Activated T-helper 17 cell treated with anti-CD3 and anti-CD28 coated beads, Interleukin-2, amount 50 U/mL, for 72 hours (primary cell): ENCODE measurements at regions not wholly inside any gene's neighbourhood (a gene's known extent, or its start where the extent isn't known, plus 50 kb on each side); places are given as distances from the start of the nearest gene placed in this dataset.

Experiments used
- ATAC-seq: fragments of 150-1000 bp; cut with Tn5 transposase; replicated peaks from 2 replicates; pipeline ENCODE4 v1.10.0; 2021; ENCODE audit warnings: mild to moderate bottlenecking, moderate library complexity
- H3K27ac Mint-ChIP-seq: one replicate; pipeline ENCODE4 v1.8.0; 2022; ENCODE audit warnings: mixed read lengths
- H3K27me3 Mint-ChIP-seq: one replicate; pipeline ENCODE4 v1.8.0; 2022; ENCODE audit warnings: mixed read lengths
- H3K36me3 Mint-ChIP-seq: one replicate; pipeline ENCODE4 v1.8.0; 2022; ENCODE audit warnings: low read depth, mild to moderate bottlenecking, mixed read lengths
- H3K4me1 Mint-ChIP-seq: one replicate; pipeline ENCODE4 v1.8.0; 2022; ENCODE audit warnings: mixed read lengths
- H3K4me3 Mint-ChIP-seq: one replicate; pipeline ENCODE4 v1.8.0; 2022; ENCODE audit warnings: mild to moderate bottlenecking, mixed read lengths
- H3K9me3 Mint-ChIP-seq: one replicate; pipeline ENCODE4 v1.8.0; 2022; ENCODE audit warnings: mixed read lengths

- H3K4me3 Mint-ChIP-seq, result no peak overlapping the region
- no peaks in the 10 kb centered on the region for H3K36me3 Mint-ChIP-seq
- no peak for ATAC-seq
- peaks cover 3% of the 10 kb centered on the region for H3K27me3 Mint-ChIP-seq
- no peak overlapping the region for H3K27ac Mint-ChIP-seq
- no peaks in the 10 kb centered on the region for H3K9me3 Mint-ChIP-seq
- no peaks in the 10 kb centered on the region for H3K4me1 Mint-ChIP-seq
Measured at GRCh38 chr2:16140771-16141640, 200.7 kb downstream of the MYCN start.

- H3K4me1 Mint-ChIP-seq, result no peaks in the 10 kb centered on the region
- H3K27ac Mint-ChIP-seq, result no peak overlapping the region
- H3K27me3 Mint-ChIP-seq, result peaks cover 3% of the 10 kb centered on the region
- H3K4me3 Mint-ChIP-seq, result no peak overlapping the region
- no peaks in the 10 kb centered on the region for H3K9me3 Mint-ChIP-seq
- no peak for ATAC-seq
- no peaks in the 10 kb centered on the region for H3K36me3 Mint-ChIP-seq
Measured at GRCh38 chr2:16139663-16140615, 199.6 kb downstream of the MYCN start.

- Mint-ChIP-seq H3K9me3 (no peaks in the 10 kb centered on the region), H3K27ac (no peak overlapping the region), H3K4me3 (no peak overlapping the region), H3K4me1 (no peaks in the 10 kb centered on the region), H3K27me3 (peaks cover 3% of the 10 kb centered on the region), H3K36me3 (no peaks in the 10 kb centered on the region)
- no peak for ATAC-seq
Measured at GRCh38 chr2:16138811-16139662, 198.7 kb downstream of the MYCN start.

- no peaks in the 10 kb centered on the region for H3K4me1 Mint-ChIP-seq
- H3K27ac Mint-ChIP-seq, result no peak overlapping the region
- no peak for ATAC-seq
- H3K36me3 Mint-ChIP-seq, result no peaks in the 10 kb centered on the region
- H3K9me3 Mint-ChIP-seq, result no peaks in the 10 kb centered on the region
- H3K4me3 Mint-ChIP-seq, result no peak overlapping the region
- peaks cover 3% of the 10 kb centered on the region for H3K27me3 Mint-ChIP-seq
Measured at GRCh38 chr2:16137080-16137755, 196.9 kb downstream of the MYCN start.

- Mint-ChIP-seq H3K4me1 (no peaks in the 10 kb centered on the region), H3K36me3 (no peaks in the 10 kb centered on the region), H3K4me3 (no peak overlapping the region), H3K27ac (no peak overlapping the region), H3K9me3 (no peaks in the 10 kb centered on the region), H3K27me3 (peaks cover 3% of the 10 kb centered on the region)
- no peak for ATAC-seq
Measured at GRCh38 chr2:16136461-16137035, 196.2 kb downstream of the MYCN start.

- no peaks in the 10 kb centered on the region for H3K4me1 Mint-ChIP-seq
- ATAC-seq, result no peak
- H3K27me3 Mint-ChIP-seq, result peaks cover 3% of the 10 kb centered on the region
- peaks cover 4% of the 10 kb centered on the region for H3K9me3 Mint-ChIP-seq
- no peak overlapping the region for H3K4me3 Mint-ChIP-seq
- H3K36me3 Mint-ChIP-seq, result no peaks in the 10 kb centered on the region
- H3K27ac Mint-ChIP-seq, result no peak overlapping the region
Measured at GRCh38 chr2:16135913-16136310, 195.6 kb downstream of the MYCN start.

- ATAC-seq, result no peak
- Mint-ChIP-seq H3K9me3 (peaks cover 4% of the 10 kb centered on the region), H3K36me3 (no peaks in the 10 kb centered on the region), H3K27me3 (peaks cover 3% of the 10 kb centered on the region), H3K4me1 (no peaks in the 10 kb centered on the region), H3K4me3 (no peak overlapping the region), H3K27ac (no peak overlapping the region)
Measured at GRCh38 chr2:16135196-16135912, 195.0 kb downstream of the MYCN start.

- Mint-ChIP-seq H3K36me3 (no peaks in the 10 kb centered on the region), H3K27me3 (peaks cover 3% of the 10 kb centered on the region), H3K9me3 (peaks cover 4% of the 10 kb centered on the region), H3K4me1 (no peaks in the 10 kb centered on the region), H3K4me3 (no peak overlapping the region), H3K27ac (no peak overlapping the region)
- ATAC-seq, result no peak
Measured at GRCh38 chr2:16134436-16135165, 194.3 kb downstream of the MYCN start.

GRCh38 chr2:16130906-16131400 is 190.6 kb downstream of the MYCN start:
- no peak for ATAC-seq
- Mint-ChIP-seq H3K9me3 (peaks cover 4% of the 10 kb centered on the region), H3K27me3 (no peaks in the 10 kb centered on the region), H3K36me3 (no peaks in the 10 kb centered on the region), H3K4me1 (no peaks in the 10 kb centered on the region), H3K4me3 (no peak overlapping the region), H3K27ac (no peak overlapping the region)

- H3K36me3 Mint-ChIP-seq, result no peaks in the 10 kb centered on the region
- no peak overlapping the region for H3K27ac Mint-ChIP-seq
- ATAC-seq, result no peak
- H3K4me1 Mint-ChIP-seq, result no peaks in the 10 kb centered on the region
- peaks cover 4% of the 10 kb centered on the region for H3K9me3 Mint-ChIP-seq
- H3K4me3 Mint-ChIP-seq, result no peak overlapping the region
- no peaks in the 10 kb centered on the region for H3K27me3 Mint-ChIP-seq
Measured at GRCh38 chr2:16130541-16130880, 190.2 kb downstream of the MYCN start.

GRCh38 chr2:16129716-16130540 is 189.6 kb downstream of the MYCN start:
- Mint-ChIP-seq H3K4me3 (no peak overlapping the region), H3K36me3 (no peaks in the 10 kb centered on the region), H3K4me1 (no peaks in the 10 kb centered on the region), H3K27ac (no peak overlapping the region), H3K27me3 (no peaks in the 10 kb centered on the region), H3K9me3 (peaks cover 4% of the 10 kb centered on the region)
- ATAC-seq, result no peak
